Calu3 (cell line): ENCODE measurements at regions not wholly inside any gene's neighbourhood (a gene's known extent, or its start where the extent isn't known, plus 50 kb on each side); places are given as distances from the start of the nearest gene placed in this dataset.

Experiments
- BruUV-seq: library from RNA; stranded (reverse); fragments of 400-500 nt; replicated peaks from 2 replicates; lab custom pipeline; 2021; lab: Mats Ljungman, UMichigan
- CTCF ChIA-PET: fragments of 300-600 bp; sonication (Branson Sonifier 250); formaldehyde crosslinking; loops from one replicate; lab custom pipeline; 2022; ENCODE audit warnings: antibody characterized with exemption; lab: Charles Lee
- DNase-seq: peaks from one replicate; pipeline ENCODE4 v3.0.0; 2022
- H3K27ac Mint-ChIP-seq: one replicate; pipeline ENCODE4 v1.8.0; 2022; ENCODE audit warnings: mixed read lengths; ENCODE audit not compliant: unreplicated experiment
- H3K27me3 Mint-ChIP-seq: one replicate; pipeline ENCODE4 v1.8.0; 2022; ENCODE audit warnings: mixed read lengths; ENCODE audit not compliant: unreplicated experiment
- H3K36me3 Mint-ChIP-seq: one replicate; pipeline ENCODE4 v1.8.0; 2022; ENCODE audit warnings: mild to moderate bottlenecking, moderate library complexity, mixed read lengths; ENCODE audit not compliant: insufficient read depth, unreplicated experiment
- H3K4me1 Mint-ChIP-seq: one replicate; pipeline ENCODE4 v1.8.0; 2022; ENCODE audit warnings: mild to moderate bottlenecking, low read depth, mixed read lengths; ENCODE audit not compliant: unreplicated experiment
- H3K4me3 Mint-ChIP-seq: one replicate; pipeline ENCODE4 v1.8.0; 2022; ENCODE audit warnings: mild to moderate bottlenecking, low read depth, moderate library complexity, mixed read lengths; ENCODE audit not compliant: unreplicated experiment
- H3K9me3 Mint-ChIP-seq: one replicate; pipeline ENCODE4 v1.8.0; 2022; ENCODE audit warnings: low read depth, mixed read lengths; ENCODE audit not compliant: unreplicated experiment
- CTCF ChIP-seq: fragments of 200-600 bp; IDR thresholded peaks from one replicate; pipeline ENCODE4 v1.8.0; 2022; ENCODE audit warnings: antibody characterized with exemption; ENCODE audit not compliant: unreplicated experiment
- intact Hi-C: fragments of 100-400 bp; cut with micrococcal nuclease; formaldehyde crosslinking; loops from one replicate; pipeline ENCODE4 v1.10.0; 2022; ENCODE audit not compliant: unreplicated experiment

DNA sequence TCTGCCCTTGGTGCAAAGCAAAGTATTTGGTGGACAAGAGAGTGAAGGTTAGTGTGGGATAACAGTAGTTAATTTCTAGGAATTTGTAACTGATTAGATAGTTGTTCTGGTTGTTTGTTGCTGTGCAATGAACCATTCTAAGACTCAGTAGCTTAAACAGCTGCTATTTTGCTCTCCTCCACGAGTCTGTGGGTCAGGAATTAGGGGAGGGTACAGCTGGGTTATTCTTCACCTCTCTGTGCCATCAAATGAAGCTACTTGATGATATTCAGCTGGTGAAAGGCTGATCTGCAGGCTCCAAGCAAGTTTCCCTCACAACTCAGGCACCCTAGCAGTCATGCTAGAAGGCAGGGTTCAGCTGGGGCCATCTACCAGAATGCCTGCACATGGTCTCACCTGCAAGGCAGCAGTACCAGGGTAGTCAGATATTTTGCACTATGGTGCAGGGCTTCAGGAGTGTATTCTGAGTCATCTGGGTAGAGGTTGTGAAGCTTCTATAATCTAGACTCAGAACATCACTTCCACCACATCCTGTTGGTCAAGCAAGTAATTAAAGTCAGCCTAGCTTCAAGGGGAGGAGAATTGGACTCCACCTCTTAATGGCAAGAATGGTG lies 159.5 kb upstream of the SLC28A3 start:
- H3K27ac Mint-ChIP-seq = no peak overlapping the region
- intact Hi-C loops = no loop called here
- H3K27me3 Mint-ChIP-seq = peaks cover 21% of the 10 kb centered on the region
- CTCF ChIA-PET = no interaction called here
- TF ChIP-seq CTCF = no peak
- H3K9me3 Mint-ChIP-seq = no peaks in the 10 kb centered on the region
- no peak overlapping the region for H3K4me3 Mint-ChIP-seq
- DNase-seq = no peak
- no peaks in the 10 kb centered on the region for H3K4me1 Mint-ChIP-seq
- BruUV-seq = no TSS peak
- no peaks in the 10 kb centered on the region for H3K36me3 Mint-ChIP-seq

DNA sequence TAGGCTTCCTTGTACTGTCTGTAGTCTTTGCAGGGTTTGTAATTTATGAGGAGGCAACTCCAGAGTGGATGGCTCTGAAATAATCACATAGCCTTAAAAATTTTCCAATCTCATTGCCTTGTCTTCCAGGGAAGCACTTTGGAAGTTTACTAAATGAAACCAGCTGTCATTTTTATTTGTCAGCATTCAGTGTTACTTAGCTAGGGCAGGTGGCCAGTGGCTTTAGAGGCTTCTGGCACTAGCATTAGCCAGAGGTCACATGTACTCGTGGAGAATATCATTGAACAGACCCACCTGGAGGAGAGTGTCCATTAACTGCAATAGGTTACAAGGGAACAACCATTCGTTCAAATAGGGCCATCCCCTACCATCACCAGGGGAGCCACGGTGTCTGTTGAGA lies 160.3 kb upstream of the SLC28A3 start:
- H3K4me3 Mint-ChIP-seq = no peak overlapping the region
- peaks cover 23% of the 10 kb centered on the region for H3K27me3 Mint-ChIP-seq
- DNase-seq = no peak
- no peaks in the 10 kb centered on the region for H3K36me3 Mint-ChIP-seq
- intact Hi-C loops = no loop called here
- H3K27ac Mint-ChIP-seq = no peak overlapping the region
- BruUV-seq = no TSS peak
- CTCF ChIA-PET = no interaction called here
- no peaks in the 10 kb centered on the region for H3K4me1 Mint-ChIP-seq
- H3K9me3 Mint-ChIP-seq = no peaks in the 10 kb centered on the region
- TF ChIP-seq CTCF = no peak

DNA sequence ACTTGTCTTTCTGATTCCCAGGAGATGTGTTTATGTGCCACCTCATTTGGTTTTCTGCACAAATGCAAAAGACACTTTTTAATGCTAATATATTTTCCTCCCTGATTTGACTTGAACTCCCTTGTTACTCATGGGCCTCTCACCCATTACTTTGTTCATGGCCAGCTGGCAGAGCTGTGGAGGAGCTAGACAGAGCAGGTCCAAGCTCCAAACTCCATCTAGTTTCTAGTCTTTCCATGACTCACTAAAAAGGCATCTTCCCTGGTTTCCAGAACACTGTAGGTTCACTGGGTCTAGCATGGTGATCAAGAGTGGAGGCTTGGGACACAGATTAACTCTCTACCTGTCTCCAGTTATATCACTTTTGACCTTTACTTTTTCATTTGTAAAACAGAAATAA lies 161.0 kb upstream of the SLC28A3 start:
- Mint-ChIP-seq H3K4me1 (no peaks in the 10 kb centered on the region), H3K9me3 (no peaks in the 10 kb centered on the region), H3K4me3 (no peak overlapping the region), H3K36me3 (no peaks in the 10 kb centered on the region), H3K27ac (no peak overlapping the region), H3K27me3 (peaks cover 23% of the 10 kb centered on the region)
- CTCF ChIA-PET = no interaction called here
- BruUV-seq = no TSS peak
- no peak for TF ChIP-seq CTCF
- intact Hi-C loops = no loop called here
- DNase-seq = no peak

- Mint-ChIP-seq H3K9me3 (no peaks in the 10 kb centered on the region), H3K27me3 (peaks cover 23% of the 10 kb centered on the region), H3K4me1 (no peaks in the 10 kb centered on the region), H3K4me3 (no peak overlapping the region), H3K27ac (no peak overlapping the region), H3K36me3 (no peaks in the 10 kb centered on the region)
- CTCF ChIA-PET = no interaction called here
- no TSS peak for BruUV-seq
- no peak for DNase-seq
- intact Hi-C loops = no loop called here
- TF ChIP-seq CTCF = no peak
These were observed 161.5 kb upstream of the SLC28A3 start for GRCh38 chr9:84502066-84502465.
